Osteoblast (primary cell): ENCODE measurements at regions not wholly inside any gene's neighbourhood (a gene's known extent, or its start where the extent isn't known, plus 50 kb on each side); places are given as distances from the start of the nearest gene placed in this dataset.

Experiments used
- DNase-seq: peaks from one replicate; pipeline ENCODE4 v3.0.0; 2011; ENCODE audit warnings: low spot score, mixed read lengths; ENCODE audit not compliant: insufficient read length; ENCODE audit errors: missing footprints
- H2AFZ ChIP-seq: 2 replicates; pipeline ENCODE4 v1.6.0; 2011; ENCODE audit warnings: mild to moderate bottlenecking, low read length
- H3K27ac ChIP-seq: 2 replicates; pipeline ENCODE4 v1.5.1; 2011; ENCODE audit warnings: mild to moderate bottlenecking, low read depth, low read length, moderate library complexity
- H3K27me3 ChIP-seq: 2 replicates; pipeline ENCODE4 v1.6.0; 2012; ENCODE audit warnings: mild to moderate bottlenecking, control low read depth, inconsistent platforms, low read length, moderate library complexity; ENCODE audit not compliant: insufficient read depth
- H3K36me3 ChIP-seq: 2 replicates; pipeline ENCODE4 v1.5.1; 2011; ENCODE audit warnings: mild to moderate bottlenecking, low read length, control low read depth, moderate library complexity; ENCODE audit not compliant: insufficient read depth
- H3K4me1 ChIP-seq: 2 replicates; pipeline ENCODE4 v1.5.1; 2011; ENCODE audit warnings: mild to moderate bottlenecking, low read length, control low read depth, moderate library complexity; ENCODE audit not compliant: insufficient read depth
- H3K4me2 ChIP-seq: 2 replicates; pipeline ENCODE4 v1.6.0; 2011; ENCODE audit warnings: mild to moderate bottlenecking, low read length; ENCODE audit not compliant: insufficient read depth
- H3K4me3 ChIP-seq: fragments of 200-600 bp; sonication (generic); 3 replicates; pipeline ENCODE4 v1.5.1; 2012; ENCODE audit warnings: mild to moderate bottlenecking, low read length, inconsistent platforms; ENCODE audit not compliant: insufficient read depth
- H3K79me2 ChIP-seq: 2 replicates; pipeline ENCODE4 v1.6.0; 2012; ENCODE audit warnings: mild to moderate bottlenecking, low read length, control low read depth, inconsistent platforms; ENCODE audit not compliant: insufficient read depth
- H3K9me3 ChIP-seq: 2 replicates; pipeline ENCODE4 v1.5.1; 2011; ENCODE audit warnings: low read depth, low read length, control low read depth
- H4K20me1 ChIP-seq: 2 replicates; pipeline ENCODE4 v1.6.0; 2012; ENCODE audit warnings: mild to moderate bottlenecking, low read length, control low read depth; ENCODE audit not compliant: insufficient read depth
- TF ChIP-seq, protein P1 (sequence below): IDR thresholded peaks from 2 replicates; pipeline ENCODE4 v1.5.1; 2011; ENCODE audit warnings: mild to moderate bottlenecking, low read depth, low read length, moderate library complexity; ENCODE audit errors: extremely low read depth

DNA sequence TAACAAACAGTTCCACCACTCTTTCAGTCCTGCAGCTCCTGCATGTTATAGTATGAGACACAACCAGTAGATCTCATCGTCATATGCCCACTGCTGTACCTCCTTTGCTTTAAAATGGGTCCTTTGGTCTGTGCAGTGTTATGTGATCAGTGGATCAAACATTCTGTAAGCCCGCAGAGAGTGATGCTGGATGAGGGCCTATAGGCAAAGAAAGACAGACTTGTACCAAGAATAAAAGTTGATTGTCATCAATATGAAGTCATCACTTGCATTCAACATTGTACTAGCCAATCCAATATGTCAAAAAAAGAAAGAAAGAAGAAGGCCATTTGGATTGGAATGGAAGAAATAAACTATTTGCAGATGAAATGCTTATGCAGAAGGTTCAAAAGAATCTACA is 79.8 kb upstream of the PHYHIPL start:
- H3K4me1 ChIP-seq: no peaks in the 10 kb centered on the region
- H4K20me1 ChIP-seq: no peaks in the 10 kb centered on the region
- H3K9me3 ChIP-seq: no peaks in the 10 kb centered on the region
- no peaks in the 10 kb centered on the region for H3K36me3 ChIP-seq
- no peak overlapping the region for H2AFZ ChIP-seq
- no peak overlapping the region for H3K27ac ChIP-seq
- H3K4me2 ChIP-seq: no peak overlapping the region
- TF ChIP-seq, protein P1, sequence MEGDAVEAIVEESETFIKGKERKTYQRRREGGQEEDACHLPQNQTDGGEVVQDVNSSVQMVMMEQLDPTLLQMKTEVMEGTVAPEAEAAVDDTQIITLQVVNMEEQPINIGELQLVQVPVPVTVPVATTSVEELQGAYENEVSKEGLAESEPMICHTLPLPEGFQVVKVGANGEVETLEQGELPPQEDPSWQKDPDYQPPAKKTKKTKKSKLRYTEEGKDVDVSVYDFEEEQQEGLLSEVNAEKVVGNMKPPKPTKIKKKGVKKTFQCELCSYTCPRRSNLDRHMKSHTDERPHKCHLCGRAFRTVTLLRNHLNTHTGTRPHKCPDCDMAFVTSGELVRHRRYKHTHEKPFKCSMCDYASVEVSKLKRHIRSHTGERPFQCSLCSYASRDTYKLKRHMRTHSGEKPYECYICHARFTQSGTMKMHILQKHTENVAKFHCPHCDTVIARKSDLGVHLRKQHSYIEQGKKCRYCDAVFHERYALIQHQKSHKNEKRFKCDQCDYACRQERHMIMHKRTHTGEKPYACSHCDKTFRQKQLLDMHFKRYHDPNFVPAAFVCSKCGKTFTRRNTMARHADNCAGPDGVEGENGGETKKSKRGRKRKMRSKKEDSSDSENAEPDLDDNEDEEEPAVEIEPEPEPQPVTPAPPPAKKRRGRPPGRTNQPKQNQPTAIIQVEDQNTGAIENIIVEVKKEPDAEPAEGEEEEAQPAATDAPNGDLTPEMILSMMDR: no peak
- H3K27me3 ChIP-seq: peaks cover 3% of the 10 kb centered on the region
- no peak overlapping the region for H3K4me3 ChIP-seq
- H3K79me2 ChIP-seq: no peaks in the 10 kb centered on the region
- no peak for DNase-seq

DNA sequence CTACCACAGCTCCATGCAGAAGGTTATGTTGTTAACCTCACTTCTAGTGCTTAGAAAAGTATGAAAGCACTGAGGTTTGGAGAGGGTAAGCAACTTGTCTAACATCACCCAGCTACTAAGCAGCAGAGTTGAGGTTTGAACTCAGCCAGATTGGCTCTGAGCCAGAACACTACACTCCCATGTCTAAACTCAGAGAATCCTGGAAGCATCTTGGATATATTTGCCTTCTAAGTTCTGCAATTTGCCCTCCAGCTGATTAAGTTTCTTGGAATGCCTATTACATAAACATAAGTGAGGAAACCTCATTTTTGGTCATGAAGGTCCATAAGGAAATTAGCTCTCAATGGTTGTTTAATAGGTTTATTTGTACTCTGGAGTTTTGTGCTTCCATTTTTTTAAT is 78.1 kb upstream of the PHYHIPL start:
- H2AFZ ChIP-seq: no peak overlapping the region
- no peaks in the 10 kb centered on the region for H3K79me2 ChIP-seq
- no peak overlapping the region for H3K4me3 ChIP-seq
- H3K4me1 ChIP-seq: no peaks in the 10 kb centered on the region
- H3K27me3 ChIP-seq: peaks cover 3% of the 10 kb centered on the region
- H3K36me3 ChIP-seq: no peaks in the 10 kb centered on the region
- H4K20me1 ChIP-seq: no peaks in the 10 kb centered on the region
- H3K9me3 ChIP-seq: no peaks in the 10 kb centered on the region
- no peak for DNase-seq
- no peak overlapping the region for H3K4me2 ChIP-seq
- H3K27ac ChIP-seq: no peak overlapping the region
- TF ChIP-seq, protein P1: no peak

DNA sequence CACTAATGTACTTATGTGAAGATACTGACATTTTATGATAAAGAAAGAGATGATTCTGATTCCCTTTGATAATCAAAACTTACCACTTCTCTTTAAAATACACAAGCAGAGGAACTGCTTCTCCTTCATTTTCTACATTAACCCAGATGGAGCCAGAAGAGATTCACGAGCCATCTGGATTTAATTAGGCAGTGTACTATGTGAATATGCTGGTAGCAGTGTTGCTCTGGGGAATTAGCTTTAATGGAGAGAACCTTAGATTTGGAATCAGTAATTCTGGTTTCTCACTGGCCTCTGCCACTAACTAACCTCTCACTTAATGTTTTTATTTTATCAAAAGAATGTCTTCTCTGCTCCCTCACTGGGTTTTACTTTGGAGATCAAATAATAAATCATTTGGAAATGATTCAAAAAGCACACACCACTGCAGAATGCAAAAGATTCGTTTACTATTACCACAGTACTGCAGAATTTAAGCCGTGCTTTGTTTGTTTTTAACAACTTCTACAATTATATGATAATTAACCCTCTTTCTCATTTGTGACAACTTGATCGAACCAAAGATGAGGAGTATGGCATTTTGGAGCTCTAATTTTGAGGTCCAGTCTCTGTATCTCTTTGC is 77.5 kb upstream of the PHYHIPL start:
- no peaks in the 10 kb centered on the region for H3K36me3 ChIP-seq
- H3K27me3 ChIP-seq: peaks cover 3% of the 10 kb centered on the region
- peak; percentile 8 for DNase-seq
- H3K9me3 ChIP-seq: no peaks in the 10 kb centered on the region
- H3K27ac ChIP-seq: no peak overlapping the region
- H3K4me2 ChIP-seq: no peak overlapping the region
- no peak overlapping the region for H2AFZ ChIP-seq
- TF ChIP-seq, protein P1: no peak
- H4K20me1 ChIP-seq: no peaks in the 10 kb centered on the region
- no peak overlapping the region for H3K4me3 ChIP-seq
- H3K79me2 ChIP-seq: no peaks in the 10 kb centered on the region
- H3K4me1 ChIP-seq: no peaks in the 10 kb centered on the region

DNA sequence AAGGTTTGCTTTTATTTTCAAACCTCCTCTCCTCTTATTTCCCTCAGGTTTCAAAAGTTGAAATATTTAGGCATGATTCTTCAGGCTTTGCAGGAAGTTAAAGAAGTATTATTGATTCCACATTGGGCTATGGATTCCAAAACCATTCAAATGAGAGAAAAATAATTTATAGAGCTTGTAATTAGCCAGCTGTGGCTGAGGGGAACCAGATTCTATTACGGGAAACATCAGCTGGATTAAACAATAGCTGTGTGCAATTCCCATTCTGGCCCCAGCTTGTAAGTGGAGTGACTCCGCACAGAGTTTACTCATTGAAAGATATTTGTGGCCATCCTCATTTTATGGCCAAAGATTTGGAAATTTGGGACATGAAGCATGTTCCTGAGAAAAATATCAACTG is 77.0 kb upstream of the PHYHIPL start:
- no peaks in the 10 kb centered on the region for H3K79me2 ChIP-seq
- H3K27ac ChIP-seq: no peak overlapping the region
- H3K36me3 ChIP-seq: no peaks in the 10 kb centered on the region
- H3K9me3 ChIP-seq: no peaks in the 10 kb centered on the region
- TF ChIP-seq, protein P1: no peak
- no peak overlapping the region for H2AFZ ChIP-seq
- H4K20me1 ChIP-seq: no peaks in the 10 kb centered on the region
- H3K27me3 ChIP-seq: peaks cover 5% of the 10 kb centered on the region
- DNase-seq: no peak
- no peaks in the 10 kb centered on the region for H3K4me1 ChIP-seq
- no peak overlapping the region for H3K4me2 ChIP-seq
- H3K4me3 ChIP-seq: no peak overlapping the region
